H7 (cell line): ENCODE measurements at regions not wholly inside any gene's neighbourhood (a gene's known extent, or its start where the extent isn't known, plus 50 kb on each side); places are given as distances from the start of the nearest gene placed in this dataset.
"Not testable (repeated sequence)": the region's sequence is repeated elsewhere in the genome, so short reads cannot be mapped to it uniquely, and the experiment has no call there.

Experiments
- DNase-seq: peaks from one replicate; pipeline ENCODE4 v3.0.0; 2012
- H3K27me3 ChIP-seq: 2 replicates; pipeline ENCODE4 v1.6.0; 2011; ENCODE audit warnings: mild to moderate bottlenecking, low read length; ENCODE audit not compliant: control insufficient read depth, insufficient read depth
- H3K36me3 ChIP-seq: replicated peaks from 2 replicates; pipeline ENCODE4 v1.5.1; 2011; ENCODE audit warnings: low read length; ENCODE audit not compliant: control insufficient read depth, insufficient read depth
- H3K4me3 ChIP-seq: 2 replicates; pipeline ENCODE4 v1.5.1; 2011; ENCODE audit warnings: low read depth, mild to moderate bottlenecking, control low read depth, low read length, moderate library complexity; ENCODE audit not compliant: insufficient read depth

GRCh38 chr10:23530079-23530478 is 91.2 kb downstream of the OTUD1 start:
- no peaks in the 10 kb centered on the region for H3K36me3 ChIP-seq
- no peak for DNase-seq
- no peaks in the 10 kb centered on the region; the same call in 1 of the 2 replicates for H3K27me3 ChIP-seq
- no peak overlapping the region for H3K4me3 ChIP-seq

GRCh38 chr10:23533212-23533611 is 94.3 kb downstream of the OTUD1 start:
- H3K27me3 ChIP-seq: no peaks in the 10 kb centered on the region; the same call in 1 of the 2 replicates
- DNase-seq: no peak
- H3K4me3 ChIP-seq: no peak overlapping the region
- no peaks in the 10 kb centered on the region for H3K36me3 ChIP-seq

- no peak for DNase-seq
- H3K27me3 ChIP-seq: no peaks in the 10 kb centered on the region; the same call in 1 of the 2 replicates
- H3K4me3 ChIP-seq: no peak overlapping the region
- no peaks in the 10 kb centered on the region for H3K36me3 ChIP-seq
Measured at GRCh38 chr10:23534326-23534725, 95.5 kb downstream of the OTUD1 start.

- Histone ChIP-seq H3K4me3 (no peak overlapping the region), H3K36me3 (no peaks in the 10 kb centered on the region), H3K27me3 (no peaks in the 10 kb centered on the region; the same call in 1 of the 2 replicates)
- DNase-seq: no peak
Measured at GRCh38 chr10:23534761-23535160, 95.9 kb downstream of the OTUD1 start.

- DNase-seq: no peak
- Histone ChIP-seq H3K4me3 (no peak overlapping the region), H3K27me3 (no peaks in the 10 kb centered on the region; the same call in 1 of the 2 replicates), H3K36me3 (no peaks in the 10 kb centered on the region)
Measured at GRCh38 chr10:23535381-23535780, 96.5 kb downstream of the OTUD1 start.

- Histone ChIP-seq H3K27me3 (no peaks in the 10 kb centered on the region), H3K36me3 (no peaks in the 10 kb centered on the region), H3K4me3 (no peak overlapping the region)
- DNase-seq: no peak
Measured at GRCh38 chr10:23538968-23539367, 100.1 kb downstream of the OTUD1 start.

GRCh38 chr10:23540401-23541030 is 101.6 kb downstream of the OTUD1 start:
- no peaks in the 10 kb centered on the region for H3K36me3 ChIP-seq
- no peak for DNase-seq
- no peak overlapping the region for H3K4me3 ChIP-seq
- H3K27me3 ChIP-seq: no peaks in the 10 kb centered on the region

- H3K36me3 ChIP-seq: no peaks in the 10 kb centered on the region
- no peak for DNase-seq
- H3K27me3 ChIP-seq: no peaks in the 10 kb centered on the region
- no peak overlapping the region for H3K4me3 ChIP-seq
Measured at GRCh38 chr10:23543691-23544380, 105.0 kb downstream of the OTUD1 start.

GRCh38 chr10:23545866-23546265 is 107.0 kb downstream of the OTUD1 start:
- DNase-seq, H3K36me3 ChIP-seq, H3K27me3 ChIP-seq, H3K4me3 ChIP-seq: not testable (repeated sequence)

- Histone ChIP-seq H3K27me3 (no peaks in the 10 kb centered on the region), H3K36me3 (no peaks in the 10 kb centered on the region), H3K4me3 (no peak overlapping the region)
- DNase-seq: no peak
Measured at GRCh38 chr10:23556727-23557440, 118.0 kb downstream of the OTUD1 start.

- no peak for DNase-seq
- no peak overlapping the region for H3K4me3 ChIP-seq
- H3K27me3 ChIP-seq: no peaks in the 10 kb centered on the region
- H3K36me3 ChIP-seq: no peaks in the 10 kb centered on the region
Measured at GRCh38 chr10:23557777-23558176, 118.9 kb downstream of the OTUD1 start.

GRCh38 chr10:23558361-23558799 is 119.5 kb downstream of the OTUD1 start:
- Histone ChIP-seq H3K4me3 (no peak overlapping the region), H3K36me3 (no peaks in the 10 kb centered on the region), H3K27me3 (no peaks in the 10 kb centered on the region)
- DNase-seq: no peak

GRCh38 chr10:23568996-23569395 is 130.1 kb downstream of the OTUD1 start:
- no peak for DNase-seq
- Histone ChIP-seq H3K27me3 (no peaks in the 10 kb centered on the region), H3K4me3 (no peak overlapping the region)

GRCh38 chr10:23571884-23572283 is 133.0 kb downstream of the OTUD1 start:
- Histone ChIP-seq H3K36me3 (no peaks in the 10 kb centered on the region), H3K27me3 (no peaks in the 10 kb centered on the region), H3K4me3 (no peak overlapping the region)
- DNase-seq: no peak

More at GRCh38 chr10:23568996-23569395, 130.1 kb downstream of the OTUD1 start:
- H3K36me3 ChIP-seq: no peaks in the 10 kb centered on the region

- Histone ChIP-seq H3K27me3 (no peaks in the 10 kb centered on the region), H3K36me3 (no peaks in the 10 kb centered on the region), H3K4me3 (no peak overlapping the region)
- no peak for DNase-seq
Measured at GRCh38 chr10:23581906-23582450, 143.1 kb downstream of the OTUD1 start.
